ENCODE measurements at regions not wholly inside any gene's neighbourhood (a gene's known extent, or its start where the extent isn't known, plus 50 kb on each side); places are given as distances from the start of the nearest gene placed in this dataset.

DNA sequence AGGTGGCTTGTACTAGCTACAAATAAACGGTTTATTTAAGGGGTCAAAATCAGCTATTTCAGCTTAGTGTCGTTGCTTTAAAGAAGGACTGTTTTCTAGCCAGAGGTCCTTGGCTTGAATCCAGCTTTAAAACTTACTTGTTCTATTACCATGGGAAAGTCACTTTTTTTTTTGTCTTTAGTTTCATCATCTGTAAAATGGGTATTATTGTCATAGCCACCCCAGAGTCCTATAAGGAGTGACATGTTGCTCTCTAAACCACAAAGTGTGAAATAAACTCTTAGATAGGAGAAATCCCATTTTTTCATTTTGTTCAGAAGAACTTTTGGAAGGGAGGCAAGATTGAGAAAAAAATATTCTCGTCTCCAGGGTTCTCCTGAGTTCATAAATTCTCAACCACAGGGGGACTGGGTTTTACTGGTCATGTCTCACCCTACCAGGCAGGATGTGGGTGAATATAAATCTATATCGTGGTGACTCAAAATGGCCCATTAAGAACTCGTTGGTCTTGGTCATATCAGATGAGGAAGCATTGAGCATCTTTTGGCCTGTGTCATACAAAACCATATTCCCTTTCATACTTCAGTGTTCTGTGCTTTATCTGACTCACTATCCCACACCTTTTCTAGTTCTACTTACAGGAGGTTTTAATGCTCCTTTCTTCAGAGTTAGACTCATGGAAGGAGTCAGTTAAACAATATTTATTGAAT lies 202.7 kb upstream of the NR3C1 start:
- TF ChIP-seq, protein P1, sequence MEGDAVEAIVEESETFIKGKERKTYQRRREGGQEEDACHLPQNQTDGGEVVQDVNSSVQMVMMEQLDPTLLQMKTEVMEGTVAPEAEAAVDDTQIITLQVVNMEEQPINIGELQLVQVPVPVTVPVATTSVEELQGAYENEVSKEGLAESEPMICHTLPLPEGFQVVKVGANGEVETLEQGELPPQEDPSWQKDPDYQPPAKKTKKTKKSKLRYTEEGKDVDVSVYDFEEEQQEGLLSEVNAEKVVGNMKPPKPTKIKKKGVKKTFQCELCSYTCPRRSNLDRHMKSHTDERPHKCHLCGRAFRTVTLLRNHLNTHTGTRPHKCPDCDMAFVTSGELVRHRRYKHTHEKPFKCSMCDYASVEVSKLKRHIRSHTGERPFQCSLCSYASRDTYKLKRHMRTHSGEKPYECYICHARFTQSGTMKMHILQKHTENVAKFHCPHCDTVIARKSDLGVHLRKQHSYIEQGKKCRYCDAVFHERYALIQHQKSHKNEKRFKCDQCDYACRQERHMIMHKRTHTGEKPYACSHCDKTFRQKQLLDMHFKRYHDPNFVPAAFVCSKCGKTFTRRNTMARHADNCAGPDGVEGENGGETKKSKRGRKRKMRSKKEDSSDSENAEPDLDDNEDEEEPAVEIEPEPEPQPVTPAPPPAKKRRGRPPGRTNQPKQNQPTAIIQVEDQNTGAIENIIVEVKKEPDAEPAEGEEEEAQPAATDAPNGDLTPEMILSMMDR (IDR thresholded peaks at IDR 0.05 in 8 of 11, conservative IDR thresholded peaks at IDR 0.05 in 3 of 11): no peak
- TF ChIP-seq POLR2AphosphoS5 (IDR thresholded peaks at IDR 0.05): no peak

Measured in spleen (tissue), 7 donors.